ENCODE measurements at regions not wholly inside any gene's neighbourhood (a gene's known extent, or its start where the extent isn't known, plus 50 kb on each side); places are given as distances from the start of the nearest gene placed in this dataset.

GRCh38 chr1:81313289-81313688 lies 487.4 kb upstream of the ADGRL2 start:
- TF ChIP-seq CREB1 (IDR thresholded peaks at IDR 0.05; ENCODE audit: low read depth), result no peak
- no peak for TF ChIP-seq MAX (IDR thresholded peaks at IDR 0.05)
- no peak for TF ChIP-seq REST (IDR thresholded peaks at IDR 0.05; ENCODE audit: low read depth)
- no peak for TF ChIP-seq YY1 (IDR thresholded peaks at IDR 0.05; ENCODE audit: low read depth)
